GM12865 (cell line): ENCODE measurements at regions not wholly inside any gene's neighbourhood (a gene's known extent, or its start where the extent isn't known, plus 50 kb on each side); places are given as distances from the start of the nearest gene placed in this dataset.

Source experiments
- DNase-seq: peaks from one replicate; pipeline ENCODE4 v3.0.0; 2010; ENCODE audit warnings: low read depth
- H3K4me3 ChIP-seq: 2 replicates; pipeline ENCODE4 v1.5.1; 2011; ENCODE audit warnings: mild to moderate bottlenecking, low read depth, low read length, control low read depth
- TF ChIP-seq, protein P1 (sequence below): IDR thresholded peaks from 2 replicates; pipeline ENCODE4 v1.5.1; 2011; ENCODE audit warnings: low read length, control low read depth, low read depth, inconsistent platforms; ENCODE audit not compliant: insufficient read depth; ENCODE audit errors: missing control alignments

- TF ChIP-seq, protein P1, sequence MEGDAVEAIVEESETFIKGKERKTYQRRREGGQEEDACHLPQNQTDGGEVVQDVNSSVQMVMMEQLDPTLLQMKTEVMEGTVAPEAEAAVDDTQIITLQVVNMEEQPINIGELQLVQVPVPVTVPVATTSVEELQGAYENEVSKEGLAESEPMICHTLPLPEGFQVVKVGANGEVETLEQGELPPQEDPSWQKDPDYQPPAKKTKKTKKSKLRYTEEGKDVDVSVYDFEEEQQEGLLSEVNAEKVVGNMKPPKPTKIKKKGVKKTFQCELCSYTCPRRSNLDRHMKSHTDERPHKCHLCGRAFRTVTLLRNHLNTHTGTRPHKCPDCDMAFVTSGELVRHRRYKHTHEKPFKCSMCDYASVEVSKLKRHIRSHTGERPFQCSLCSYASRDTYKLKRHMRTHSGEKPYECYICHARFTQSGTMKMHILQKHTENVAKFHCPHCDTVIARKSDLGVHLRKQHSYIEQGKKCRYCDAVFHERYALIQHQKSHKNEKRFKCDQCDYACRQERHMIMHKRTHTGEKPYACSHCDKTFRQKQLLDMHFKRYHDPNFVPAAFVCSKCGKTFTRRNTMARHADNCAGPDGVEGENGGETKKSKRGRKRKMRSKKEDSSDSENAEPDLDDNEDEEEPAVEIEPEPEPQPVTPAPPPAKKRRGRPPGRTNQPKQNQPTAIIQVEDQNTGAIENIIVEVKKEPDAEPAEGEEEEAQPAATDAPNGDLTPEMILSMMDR, result no peak
- DNase-seq, result no peak
- no peak overlapping the region for H3K4me3 ChIP-seq
Measured at GRCh38 chr15:31276596-31277298, 49.9 kb upstream of the KLF13 start.
